Activated CD4-positive, alpha-beta T cell treated with anti-CD3 and anti-CD28 coated beads for 36 hours (primary cell): ENCODE measurements at regions not wholly inside any gene's neighbourhood (a gene's known extent, or its start where the extent isn't known, plus 50 kb on each side); places are given as distances from the start of the nearest gene placed in this dataset.
"Not testable (repeated sequence)": the region's sequence is repeated elsewhere in the genome, so short reads cannot be mapped to it uniquely, and the experiment has no call there.

ENCODE experiments used
- ATAC-seq: fragments of 200-7000 bp; cut with Tn5 transposase; one replicate; pipeline ENCODE4 v1.10.0; 2021; ENCODE audit warnings: mild to moderate bottlenecking, moderate library complexity
- CTCF ChIA-PET: fragments of 350-600 bp; sonication (Branson Sonifier 250); formaldehyde crosslinking; loops from one replicate; lab custom pipeline; 2021; ENCODE audit warnings: antibody characterized with exemption; lab: Charles Lee
- POLR2A ChIA-PET: fragments of 350-600 bp; sonication (Branson Sonifier 250); formaldehyde crosslinking; loops from one replicate; lab custom pipeline; 2021; ENCODE audit warnings: antibody characterized with exemption, inconsistent platforms; lab: Charles Lee
- DNase-seq: peaks from one replicate; pipeline ENCODE4 v3.0.0-alpha.2; 2020
- H3K27ac Mint-ChIP-seq: one replicate; pipeline ENCODE4 v1.8.0; 2021; ENCODE audit warnings: mixed read lengths
- H3K27me3 Mint-ChIP-seq: one replicate; pipeline ENCODE4 v1.8.0; 2021; ENCODE audit warnings: mixed read lengths
- H3K36me3 Mint-ChIP-seq: one replicate; pipeline ENCODE4 v1.8.0; 2021; ENCODE audit warnings: low read depth, mixed read lengths
- H3K4me1 Mint-ChIP-seq: one replicate; pipeline ENCODE4 v1.8.0; 2021; ENCODE audit warnings: mixed read lengths
- H3K4me3 Mint-ChIP-seq: one replicate; pipeline ENCODE4 v1.8.0; 2021; ENCODE audit warnings: mild to moderate bottlenecking, moderate library complexity, mixed read lengths
- H3K9me3 Mint-ChIP-seq: one replicate; pipeline ENCODE4 v1.8.0; 2021; ENCODE audit warnings: low read depth, mixed read lengths
- intact Hi-C, 2 experiments: fragments of 100-400 bp; cut with DNase I in 1 of 2; cut with micrococcal nuclease in 1 of 2; formaldehyde crosslinking; loops; one replicate each; pipeline versions ENCODE4 v1.14.2 to v1.15.1; 2022 to 2024; cut with DNase I, micrococcal nuclease

- no peak overlapping the region for H3K27ac Mint-ChIP-seq
- H3K9me3 Mint-ChIP-seq, result no peaks in the 10 kb centered on the region
- DNase-seq, result no peak
- POLR2A ChIA-PET, result no interaction called here
- CTCF ChIA-PET, result no interaction called here
- no peak for ATAC-seq
- H3K27me3 Mint-ChIP-seq, result peaks cover 2% of the 10 kb centered on the region
- H3K4me1 Mint-ChIP-seq, result no peaks in the 10 kb centered on the region
- no peak overlapping the region for H3K4me3 Mint-ChIP-seq
- intact Hi-C loops, result no loop called here
- no peaks in the 10 kb centered on the region for H3K36me3 Mint-ChIP-seq
Measured at GRCh38 chr11:82458761-82459160, 274.9 kb downstream of the FAM181B start.

- H3K27me3 Mint-ChIP-seq, result peaks cover 2% of the 10 kb centered on the region
- no peaks in the 10 kb centered on the region for H3K4me1 Mint-ChIP-seq
- no peak for DNase-seq
- no peaks in the 10 kb centered on the region for H3K9me3 Mint-ChIP-seq
- intact Hi-C loops, result no loop called here
- H3K27ac Mint-ChIP-seq, result no peak overlapping the region
- H3K36me3 Mint-ChIP-seq, result no peaks in the 10 kb centered on the region
- ChIA-PET POLR2A (no interaction called here), CTCF (no interaction called here)
- H3K4me3 Mint-ChIP-seq, result no peak overlapping the region
- no peak for ATAC-seq
Measured at GRCh38 chr11:82458147-82458546, 275.5 kb downstream of the FAM181B start.

GRCh38 chr11:82450996-82451395 is 282.7 kb downstream of the FAM181B start:
- CTCF ChIA-PET, result no interaction called here
- no peak for DNase-seq
- Mint-ChIP-seq H3K4me3 (no peak overlapping the region), H3K4me1 (no peaks in the 10 kb centered on the region), H3K27ac (no peak overlapping the region), H3K9me3 (no peaks in the 10 kb centered on the region), H3K27me3 (no peaks in the 10 kb centered on the region), H3K36me3 (no peaks in the 10 kb centered on the region)
- ATAC-seq, result no peak
- POLR2A ChIA-PET, result no interaction called here
- intact Hi-C loops, result no loop called here

- Mint-ChIP-seq H3K27me3 (no peaks in the 10 kb centered on the region), H3K36me3 (no peaks in the 10 kb centered on the region), H3K9me3 (peaks cover under 1% of the 10 kb centered on the region), H3K27ac (no peak overlapping the region), H3K4me1 (no peaks in the 10 kb centered on the region), H3K4me3 (no peak overlapping the region)
- no peak for ATAC-seq
- ChIA-PET CTCF (no interaction called here), POLR2A (no interaction called here)
- DNase-seq, result no peak
- intact Hi-C loops, result no loop called here
Measured at GRCh38 chr11:82406611-82407010, 327.1 kb downstream of the FAM181B start.

GRCh38 chr11:82405421-82405820 is 328.2 kb downstream of the FAM181B start:
- Mint-ChIP-seq H3K4me3 (no peak overlapping the region), H3K4me1 (no peaks in the 10 kb centered on the region), H3K27me3 (no peaks in the 10 kb centered on the region), H3K36me3 (no peaks in the 10 kb centered on the region), H3K27ac (no peak overlapping the region), H3K9me3 (peaks cover 3% of the 10 kb centered on the region)
- no peak for ATAC-seq
- intact Hi-C loops, result no loop called here
- no peak for DNase-seq
- ChIA-PET CTCF (no interaction called here), POLR2A (interaction anchor here (0.6 kb wide), 1 partner anchor 35 kb away, joined by 3 read pairs; no protein-coding TSS in a partner anchor)

GRCh38 chr11:82404981-82405380 is 328.7 kb downstream of the FAM181B start:
- ATAC-seq, result no peak

GRCh38 chr11:82403640-82404305 is 329.9 kb downstream of the FAM181B start:
- ATAC-seq (no peak), DNase-seq (no peak)
- ChIA-PET CTCF (no interaction called here), POLR2A (no interaction called here)
- Mint-ChIP-seq H3K9me3 (peaks cover 3% of the 10 kb centered on the region), H3K27me3 (no peaks in the 10 kb centered on the region), H3K4me1 (no peaks in the 10 kb centered on the region), H3K36me3 (no peaks in the 10 kb centered on the region), H3K27ac (no peak overlapping the region), H3K4me3 (no peak overlapping the region)
- intact Hi-C loops, result no loop called here

More at GRCh38 chr11:82404981-82405380, 328.7 kb downstream of the FAM181B start:
- Mint-ChIP-seq H3K4me3 (no peak overlapping the region), H3K27ac (no peak overlapping the region), H3K9me3 (peaks cover 3% of the 10 kb centered on the region), H3K27me3 (no peaks in the 10 kb centered on the region), H3K36me3 (no peaks in the 10 kb centered on the region), H3K4me1 (no peaks in the 10 kb centered on the region)
- CTCF ChIA-PET, result no interaction called here
- intact Hi-C loops, result no loop called here
- POLR2A ChIA-PET, result no interaction called here
- no peak for DNase-seq

GRCh38 chr11:82398300-82398815 is 335.3 kb downstream of the FAM181B start:
- Mint-ChIP-seq H3K27me3 (no peaks in the 10 kb centered on the region), H3K4me1 (no peaks in the 10 kb centered on the region), H3K9me3 (peaks cover 3% of the 10 kb centered on the region), H3K4me3 (no peak overlapping the region), H3K36me3 (no peaks in the 10 kb centered on the region), H3K27ac (no peak overlapping the region)
- no peak for ATAC-seq
- CTCF ChIA-PET, result no interaction called here
- POLR2A ChIA-PET, result no interaction called here
- no peak for DNase-seq
- intact Hi-C loops, result no loop called here

- H3K27ac Mint-ChIP-seq, H3K4me1 Mint-ChIP-seq, H3K36me3 Mint-ChIP-seq, DNase-seq, H3K27me3 Mint-ChIP-seq, ATAC-seq, CTCF ChIA-PET, H3K4me3 Mint-ChIP-seq, POLR2A ChIA-PET, intact Hi-C loops, H3K9me3 Mint-ChIP-seq: not testable (repeated sequence)
Measured at GRCh38 chr11:82396639-82397038, 337.0 kb downstream of the FAM181B start.

GRCh38 chr11:82384308-82384707 is 349.4 kb downstream of the FAM181B start:
- no peaks in the 10 kb centered on the region for H3K4me1 Mint-ChIP-seq
- intact Hi-C loops, result no loop called here
- DNase-seq (no peak), ATAC-seq (no peak)
- peaks cover 2% of the 10 kb centered on the region for H3K9me3 Mint-ChIP-seq
- POLR2A ChIA-PET, result interaction anchor here (0.6 kb wide), 1 partner anchor 223 kb away, joined by 10 read pairs; no protein-coding TSS in a partner anchor
- no peaks in the 10 kb centered on the region for H3K27me3 Mint-ChIP-seq
- CTCF ChIA-PET, result no interaction called here
- no peak overlapping the region for H3K27ac Mint-ChIP-seq
- no peaks in the 10 kb centered on the region for H3K36me3 Mint-ChIP-seq
- no peak overlapping the region for H3K4me3 Mint-ChIP-seq

GRCh38 chr11:82373781-82374542 is 359.7 kb downstream of the FAM181B start:
- intact Hi-C loops, result no loop called here
- DNase-seq (no peak), ATAC-seq (no peak)
- Mint-ChIP-seq H3K27me3 (no peaks in the 10 kb centered on the region), H3K36me3 (no peaks in the 10 kb centered on the region), H3K4me1 (no peaks in the 10 kb centered on the region), H3K27ac (no peak overlapping the region), H3K9me3 (no peaks in the 10 kb centered on the region), H3K4me3 (no peak overlapping the region)
- ChIA-PET POLR2A (no interaction called here), CTCF (no interaction called here)

GRCh38 chr11:82365351-82365750 is 368.3 kb downstream of the FAM181B start:
- CTCF ChIA-PET, result no interaction called here
- intact Hi-C loops, result no loop called here

More at GRCh38 chr11:82365351-82365750, 368.3 kb downstream of the FAM181B start:
- Mint-ChIP-seq H3K36me3 (no peaks in the 10 kb centered on the region), H3K9me3 (no peaks in the 10 kb centered on the region), H3K27ac (no peak overlapping the region), H3K27me3 (no peaks in the 10 kb centered on the region), H3K4me3 (no peak overlapping the region), H3K4me1 (no peaks in the 10 kb centered on the region)
- DNase-seq (no peak), ATAC-seq (no peak)
- POLR2A ChIA-PET, result no interaction called here
